Pancreas (tissue), 10 donors: ENCODE measurements at regions not wholly inside any gene's neighbourhood (a gene's known extent, or its start where the extent isn't known, plus 50 kb on each side); places are given as distances from the start of the nearest gene placed in this dataset.

Experiments
- ATAC-seq, 4 donors: fragments of 200-7000 bp; cut with Tn5 transposase; one replicate each; pipeline versions ENCODE4 v1.8.0 to v1.9.1; 2020; ENCODE audit warnings: mild to moderate bottlenecking in 4 of 4, moderate library complexity in 4 of 4
- DNase-seq, 6 donors: peaks; one replicate each; pipeline ENCODE4 v3.0.0-alpha.2; 2020
- FAIRE-seq: peaks from 2 replicates; lab custom pipeline; 2012; peaks lifted over from hg19 to GRCh38; lab: Jason Lieb, UNC
- H3K27ac ChIP-seq, 4 donors: fragments of 200-600 bp; sonication (generic); 1 replicate in 3 of 4; 2 replicates in 1 of 4; pipeline versions ENCODE4 v1.5.0 to v1.8.0; 2020
- H3K27me3 ChIP-seq, 4 donors: fragments of 200-600 bp; one replicate each; pipeline ENCODE4 v1.8.0; 2021
- H3K36me3 ChIP-seq, 3 donors: fragments of 200-600 bp; sonication (generic) in 1 of 3; one replicate each; pipeline versions ENCODE4 v1.5.0 to v1.8.0; 2020 to 2021
- H3K4me1 ChIP-seq, 3 donors: fragments of 200-600 bp; one replicate each; pipeline ENCODE4 v1.8.0; 2021
- H3K4me3 ChIP-seq, 4 donors: fragments of 200-600 bp; sonication (generic) in 2 of 4; one replicate each; pipeline versions ENCODE4 v1.5.0 to v1.8.0; 2020 to 2021
- H3K9me3 ChIP-seq, 4 donors: fragments of 200-600 bp; one replicate each; pipeline ENCODE4 v1.8.0; 2021
- WGBS, 2 donors: extraction: QIAGEN DNeasy Blood & Tissue Kit; methylation state at CpG; one replicate each; pipeline ENCODE4 v1.1.7; 2013; 5-methylcytosine and 5-hydroxymethylcytosine counted together
- intact Hi-C, 3 donors: fragments of 100-400 bp; cut with DNase I; formaldehyde crosslinking; loops; one replicate each; pipeline versions ENCODE4 v1.11.1 to v1.14.2; 2022
- TF ChIP-seq, protein P1 (sequence below), 4 donors: fragments of 200-600 bp; sonication (generic) in 3 of 4; IDR thresholded peaks; one replicate each; pipeline versions ENCODE4 v1.5.0 to v1.8.0; 2021; ENCODE audit warnings: antibody characterized with exemption in 4 of 4
- donor health status: healthy with polysubstance abuse.
- donor health status: DM: no; HTN: no; CAD: no; lungs with moderate emphysema.
- donor health status: DM: no; HTN: no; CAD: no.
- donor health status: control.
- donor health status: control.
- donor health status: Bipolar disorder and iron deficiency.
- donor health status: DM: yes; HTN: yes; CAD: no.
- donor health status: DM: no; HTN: no; CAD: no.
- donor health status: DM: no; HTN: no; CAD: no.
- donor health status: DM: yes; HTN: yes; CAD: no.

DNA sequence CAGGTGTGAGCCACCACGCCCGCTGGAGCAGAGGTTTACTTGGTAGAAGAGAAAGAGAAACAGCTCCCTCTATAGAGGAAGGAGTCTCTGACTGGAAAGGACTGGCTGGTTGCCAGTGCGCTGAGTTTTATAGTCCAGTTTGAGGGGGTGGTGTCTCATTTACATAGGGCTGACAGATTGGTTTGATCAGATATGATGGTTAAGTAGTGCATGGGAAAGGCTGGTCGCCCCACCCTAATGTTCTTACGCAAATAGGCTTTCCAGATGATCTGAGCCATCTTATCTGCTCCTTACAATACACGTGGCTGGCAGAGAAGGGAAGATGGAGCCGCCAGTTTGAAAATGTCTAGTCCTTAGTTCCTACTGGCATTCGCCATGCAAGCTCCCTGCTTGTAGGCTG lies 439.5 kb downstream of the NAF1 start:
- H3K4me3 ChIP-seq = no peak overlapping the region
- H3K27ac ChIP-seq = no peak overlapping the region
- no peaks in the 10 kb centered on the region for H3K36me3 ChIP-seq
- no peaks in the 10 kb centered on the region for H3K9me3 ChIP-seq
- 69 to 81% methylated on average over 8 of the region's 8 CpGs for WGBS, 2 donors
- intact Hi-C loops = no loop called here
- no peak for DNase-seq
- ATAC-seq = no peak
- no peak for FAIRE-seq
- no peaks in the 10 kb centered on the region for H3K27me3 ChIP-seq
- TF ChIP-seq, protein P1, sequence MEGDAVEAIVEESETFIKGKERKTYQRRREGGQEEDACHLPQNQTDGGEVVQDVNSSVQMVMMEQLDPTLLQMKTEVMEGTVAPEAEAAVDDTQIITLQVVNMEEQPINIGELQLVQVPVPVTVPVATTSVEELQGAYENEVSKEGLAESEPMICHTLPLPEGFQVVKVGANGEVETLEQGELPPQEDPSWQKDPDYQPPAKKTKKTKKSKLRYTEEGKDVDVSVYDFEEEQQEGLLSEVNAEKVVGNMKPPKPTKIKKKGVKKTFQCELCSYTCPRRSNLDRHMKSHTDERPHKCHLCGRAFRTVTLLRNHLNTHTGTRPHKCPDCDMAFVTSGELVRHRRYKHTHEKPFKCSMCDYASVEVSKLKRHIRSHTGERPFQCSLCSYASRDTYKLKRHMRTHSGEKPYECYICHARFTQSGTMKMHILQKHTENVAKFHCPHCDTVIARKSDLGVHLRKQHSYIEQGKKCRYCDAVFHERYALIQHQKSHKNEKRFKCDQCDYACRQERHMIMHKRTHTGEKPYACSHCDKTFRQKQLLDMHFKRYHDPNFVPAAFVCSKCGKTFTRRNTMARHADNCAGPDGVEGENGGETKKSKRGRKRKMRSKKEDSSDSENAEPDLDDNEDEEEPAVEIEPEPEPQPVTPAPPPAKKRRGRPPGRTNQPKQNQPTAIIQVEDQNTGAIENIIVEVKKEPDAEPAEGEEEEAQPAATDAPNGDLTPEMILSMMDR (IDR thresholded peaks at IDR 0.05) = no peak
- no peaks in the 10 kb centered on the region for H3K4me1 ChIP-seq

DNA sequence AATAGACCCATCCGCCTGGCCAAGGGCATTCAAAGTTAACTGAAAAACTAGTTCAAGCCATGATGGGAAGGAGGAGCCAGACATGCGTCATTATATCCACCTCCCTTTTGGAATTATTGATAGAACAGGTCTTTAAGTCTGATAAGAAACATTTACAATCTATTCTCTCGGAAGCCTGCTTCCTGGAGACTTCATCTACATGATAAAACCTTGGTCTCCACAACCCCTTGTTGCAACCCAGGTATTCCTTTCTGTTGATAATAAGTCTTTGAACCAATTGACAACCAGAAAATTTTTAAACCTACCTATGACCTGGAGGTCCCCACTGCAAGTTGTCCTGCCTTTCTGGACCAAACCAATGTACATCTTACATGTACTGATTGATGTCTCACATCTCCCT lies 451.3 kb downstream of the NAF1 start:
- WGBS, 2 donors = 43 to 56% methylated on average over 3 of the region's 3 CpGs
- H3K27ac ChIP-seq = no peak overlapping the region
- ATAC-seq = no peak
- H3K4me3 ChIP-seq = no peak overlapping the region
- no peaks in the 10 kb centered on the region for H3K36me3 ChIP-seq
- DNase-seq = no peak
- no peaks in the 10 kb centered on the region for H3K9me3 ChIP-seq
- TF ChIP-seq, protein P1 (IDR thresholded peaks at IDR 0.05) = no peak
- intact Hi-C loops = no loop called here
- FAIRE-seq = no peak
- no peaks in the 10 kb centered on the region for H3K4me1 ChIP-seq
- H3K27me3 ChIP-seq = no peaks in the 10 kb centered on the region

DNA sequence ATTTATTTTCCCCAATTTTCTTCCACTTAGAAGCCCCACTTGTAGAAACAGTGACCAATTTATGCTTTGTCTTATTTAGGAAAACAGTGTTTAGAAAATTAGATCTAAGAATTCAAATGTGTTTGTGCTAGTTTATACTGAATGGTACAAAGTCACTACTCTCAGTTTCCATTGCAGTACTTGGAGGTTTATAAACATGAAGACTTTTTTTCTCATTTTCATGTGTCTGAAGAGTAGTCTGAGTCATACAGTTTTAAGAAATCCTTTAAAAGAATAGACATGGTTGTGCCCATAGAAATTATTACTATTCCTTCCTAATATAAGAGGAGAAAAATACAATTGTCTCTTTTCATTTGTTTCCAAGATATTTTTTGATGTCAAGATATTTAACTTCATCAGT lies 458.7 kb downstream of the NAF1 start:
- Histone ChIP-seq H3K4me3 (no peak overlapping the region), H3K9me3 (no peaks in the 10 kb centered on the region), H3K27me3 (no peaks in the 10 kb centered on the region), H3K27ac (no peak overlapping the region), H3K4me1 (no peaks in the 10 kb centered on the region), H3K36me3 (no peaks in the 10 kb centered on the region)
- DNase-seq (no peak), ATAC-seq (no peak), FAIRE-seq (no peak)
- intact Hi-C loops = no loop called here
- TF ChIP-seq, protein P1 (IDR thresholded peaks at IDR 0.05) = no peak

DNA sequence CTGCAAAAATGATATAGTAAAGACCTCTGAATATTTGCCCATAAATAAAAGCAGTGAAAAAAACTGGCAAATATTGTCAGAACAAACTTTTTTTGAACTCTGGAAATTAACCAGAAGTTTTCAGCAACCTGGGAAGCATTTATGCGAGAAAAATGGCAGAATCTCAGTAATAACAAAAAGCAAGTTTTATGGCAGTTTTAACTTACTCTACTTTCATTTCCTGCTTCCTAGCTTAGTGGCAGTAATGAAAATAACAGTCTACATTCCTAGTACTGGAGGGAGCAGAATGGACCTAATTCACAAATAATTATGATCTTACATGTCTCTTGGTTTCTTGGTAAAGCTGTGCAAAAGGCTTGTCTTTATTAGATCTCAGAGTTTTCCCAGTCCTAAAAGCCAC lies 460.1 kb downstream of the NAF1 start:
- Histone ChIP-seq H3K36me3 (no peaks in the 10 kb centered on the region), H3K4me1 (no peaks in the 10 kb centered on the region), H3K27me3 (no peaks in the 10 kb centered on the region), H3K27ac (no peak overlapping the region), H3K4me3 (no peak overlapping the region), H3K9me3 (no peaks in the 10 kb centered on the region)
- WGBS, 2 donors = 79 to 92% methylated on average over 1 of the region's 1 CpG
- FAIRE-seq = no peak
- no peak for DNase-seq
- TF ChIP-seq, protein P1 (IDR thresholded peaks at IDR 0.05) = no peak
- intact Hi-C loops = no loop called here
- no peak for ATAC-seq

DNA sequence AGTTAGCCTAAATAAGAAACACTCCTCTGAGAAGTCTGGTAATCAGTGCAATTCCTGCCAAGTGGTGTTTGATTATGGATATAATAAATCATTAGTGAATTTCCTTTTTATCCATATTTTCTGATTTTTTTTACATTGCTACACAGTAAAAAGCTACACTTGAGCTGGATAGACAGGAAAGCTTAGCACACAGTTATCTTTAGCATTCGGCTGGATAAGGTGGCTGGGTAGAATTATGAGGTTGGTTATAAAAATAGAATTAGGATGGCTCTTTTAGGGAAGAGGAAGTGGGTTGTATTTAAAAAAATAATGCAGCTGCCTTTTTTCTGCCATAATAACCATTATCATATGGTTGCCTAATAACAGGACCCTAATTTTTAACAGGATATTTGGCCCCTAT lies 460.6 kb downstream of the NAF1 start:
- Histone ChIP-seq H3K4me1 (no peaks in the 10 kb centered on the region), H3K9me3 (no peaks in the 10 kb centered on the region), H3K36me3 (no peaks in the 10 kb centered on the region), H3K27me3 (no peaks in the 10 kb centered on the region), H3K27ac (no peak overlapping the region), H3K4me3 (no peak overlapping the region)
- WGBS, 2 donors = 30 to 54% methylated on average over 1 of the region's 1 CpG
- no peak for ATAC-seq
- DNase-seq = no peak
- FAIRE-seq = no peak
- TF ChIP-seq, protein P1 (IDR thresholded peaks at IDR 0.05) = no peak
- intact Hi-C loops = no loop called here
